ENCODE measurements at regions not wholly inside any gene's neighbourhood (a gene's known extent, or its start where the extent isn't known, plus 50 kb on each side); places are given as distances from the start of the nearest gene placed in this dataset.
A peak's percentile ranks its signal among the peaks of the same experiment; 100 is the strongest.

GRCh38 chr12:92486443-92487137 is 216.2 kb upstream of the PLEKHG7 start:
- Histone ChIP-seq H2AFZ (ENCODE audit: low read length) (peak overlapping the region; percentile 4; the same call in 1 of the 2 replicates), H3K4me2 (ENCODE audit: low read length) (peak overlapping the region; percentile 22), H3K9me2 (ENCODE audit: insufficient read depth, low read length) (no peaks in the 10 kb centered on the region), H3K27ac (ENCODE audit: low read depth, low read length, poor library complexity, severe bottlenecking) (peak overlapping the region; percentile 26), H3K79me2 (ENCODE audit: insufficient read depth, low read depth, low read length) (no peaks in the 10 kb centered on the region), H3K4me3 (ENCODE audit: low read depth, low read length, poor library complexity, severe bottlenecking) (no peak overlapping the region), H3K4me1 (ENCODE audit: insufficient read depth, low read length, poor library complexity, severe bottlenecking) (peaks cover 46% of the 10 kb centered on the region), H3K9me3 (ENCODE audit: low read length) (peaks cover 8% of the 10 kb centered on the region; the same call in 1 of the 2 replicates), H3K36me3 (ENCODE audit: insufficient read depth, low read length) (peaks cover 31% of the 10 kb centered on the region), H4K20me1 (ENCODE audit: insufficient read depth, low read length) (no peaks in the 10 kb centered on the region)
- no peak for DNase-seq (ENCODE audit: low spot score)
- intact Hi-C loops (cut with micrococcal nuclease; ENCODE audit: unreplicated experiment): no loop called here
- TF ChIP-seq, protein P1, sequence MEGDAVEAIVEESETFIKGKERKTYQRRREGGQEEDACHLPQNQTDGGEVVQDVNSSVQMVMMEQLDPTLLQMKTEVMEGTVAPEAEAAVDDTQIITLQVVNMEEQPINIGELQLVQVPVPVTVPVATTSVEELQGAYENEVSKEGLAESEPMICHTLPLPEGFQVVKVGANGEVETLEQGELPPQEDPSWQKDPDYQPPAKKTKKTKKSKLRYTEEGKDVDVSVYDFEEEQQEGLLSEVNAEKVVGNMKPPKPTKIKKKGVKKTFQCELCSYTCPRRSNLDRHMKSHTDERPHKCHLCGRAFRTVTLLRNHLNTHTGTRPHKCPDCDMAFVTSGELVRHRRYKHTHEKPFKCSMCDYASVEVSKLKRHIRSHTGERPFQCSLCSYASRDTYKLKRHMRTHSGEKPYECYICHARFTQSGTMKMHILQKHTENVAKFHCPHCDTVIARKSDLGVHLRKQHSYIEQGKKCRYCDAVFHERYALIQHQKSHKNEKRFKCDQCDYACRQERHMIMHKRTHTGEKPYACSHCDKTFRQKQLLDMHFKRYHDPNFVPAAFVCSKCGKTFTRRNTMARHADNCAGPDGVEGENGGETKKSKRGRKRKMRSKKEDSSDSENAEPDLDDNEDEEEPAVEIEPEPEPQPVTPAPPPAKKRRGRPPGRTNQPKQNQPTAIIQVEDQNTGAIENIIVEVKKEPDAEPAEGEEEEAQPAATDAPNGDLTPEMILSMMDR (conservative IDR thresholded peaks at IDR 0.05; ENCODE audit: low read length): no peak
- TF ChIP-seq EZH2phosphoT487 (IDR thresholded peaks at IDR 0.05; ENCODE audit: borderline replicate concordance, low read depth, low read length): no peak
- CTCF ChIA-PET (ENCODE audit: unreplicated experiment): interaction anchor here (0.5 kb wide), 1 partner anchor 392 kb away, joined by 3 read pairs; no protein-coding TSS in a partner anchor
- POLR2A ChIA-PET: interaction anchor here (0.7 to 12.2 kb wide), 15 partner anchors 8 to 341 kb away, joined by 3 to 170 read pairs (median 4); partner anchors contain the start of gene BTG1
- no TSS peak for BruUV-seq (replicated peaks)

DNA sequence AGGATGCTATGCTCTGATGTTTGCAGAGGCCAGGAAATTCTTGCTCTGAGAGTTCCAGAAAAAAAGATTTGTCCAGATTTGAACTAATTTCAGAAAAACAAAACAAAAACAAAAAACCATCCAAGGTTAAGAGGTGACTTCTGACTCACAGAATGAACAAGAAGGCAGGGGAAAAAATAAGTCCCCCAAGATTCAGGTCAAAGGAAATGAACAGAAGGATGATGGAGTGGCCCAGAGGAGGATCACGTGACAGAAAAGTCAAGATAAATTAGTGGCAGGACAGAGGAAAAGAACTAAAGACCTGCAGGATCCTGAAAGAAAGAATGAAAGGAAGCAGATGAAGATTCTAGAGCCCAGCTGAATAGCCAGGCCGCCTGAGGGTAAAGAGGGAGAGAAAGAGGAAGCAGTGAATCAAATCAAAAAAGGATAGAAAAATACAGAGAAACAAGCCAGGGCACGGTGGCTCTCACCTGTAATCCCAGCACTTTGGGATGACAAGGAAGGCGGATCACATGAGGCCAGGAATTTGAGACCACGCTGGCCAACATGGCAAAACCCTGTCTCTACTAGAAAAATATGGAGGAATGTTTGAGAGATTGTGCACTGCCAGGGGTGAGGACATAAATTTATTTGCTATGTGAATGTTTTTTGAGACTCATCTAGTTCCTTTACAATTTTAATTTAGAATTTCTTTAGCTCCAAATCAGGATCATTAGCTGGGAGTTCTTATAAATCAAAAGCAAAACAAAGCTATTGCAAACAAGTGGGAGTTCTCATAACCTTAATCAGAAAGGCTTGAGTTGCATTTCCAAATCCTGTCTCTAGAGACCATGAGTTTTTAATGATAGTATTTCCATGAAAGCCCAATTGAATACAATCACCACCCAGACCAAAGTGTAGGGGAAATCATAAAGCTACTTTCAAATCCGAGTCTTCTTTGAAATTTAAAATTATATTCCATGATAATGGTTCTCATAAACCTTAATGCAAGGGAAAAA is 217.1 kb upstream of the PLEKHG7 start:
- TSS peak; percentile 6 for BruUV-seq (replicated peaks)
- Histone ChIP-seq H3K4me3 (ENCODE audit: low read depth, low read length, poor library complexity, severe bottlenecking) (no peak overlapping the region), H3K4me2 (ENCODE audit: low read length) (peak overlapping the region; percentile 22), H3K79me2 (ENCODE audit: insufficient read depth, low read depth, low read length) (no peaks in the 10 kb centered on the region), H3K36me3 (ENCODE audit: insufficient read depth, low read length) (peaks cover 40% of the 10 kb centered on the region), H3K4me1 (ENCODE audit: insufficient read depth, low read length, poor library complexity, severe bottlenecking) (peaks cover 45% of the 10 kb centered on the region), H3K27ac (ENCODE audit: low read depth, low read length, poor library complexity, severe bottlenecking) (peak overlapping the region; percentile 26), H4K20me1 (ENCODE audit: insufficient read depth, low read length) (no peaks in the 10 kb centered on the region), H3K9me3 (ENCODE audit: low read length) (no peaks in the 10 kb centered on the region; the same call in 1 of the 2 replicates), H3K9me2 (ENCODE audit: insufficient read depth, low read length) (no peaks in the 10 kb centered on the region), H2AFZ (ENCODE audit: low read length) (peak overlapping the region; percentile 9; the same call in 1 of the 2 replicates)
- POLR2A ChIA-PET: interaction anchor here (0.6 to 12.2 kb wide), 14 partner anchors 9 to 340 kb away, joined by 3 to 170 read pairs (median 4); partner anchors contain the start of gene BTG1
- DNase-seq (ENCODE audit: low spot score): no peak
- intact Hi-C loops (cut with micrococcal nuclease; ENCODE audit: unreplicated experiment): no loop called here
- CTCF ChIA-PET (ENCODE audit: unreplicated experiment): interaction anchor here (1.3 kb wide), 1 partner anchor 20 kb away, joined by 3 read pairs; no protein-coding TSS in a partner anchor
- TF ChIP-seq EZH2phosphoT487 (IDR thresholded peaks at IDR 0.05; ENCODE audit: borderline replicate concordance, low read depth, low read length): no peak
- TF ChIP-seq, protein P1 (conservative IDR thresholded peaks at IDR 0.05; ENCODE audit: low read length): 0 out of 2 replicates have a peak, but pooled peaks have one; percentile 9

All from OCI-LY7 (cell line).